ENCODE measurements at regions not wholly inside any gene's neighbourhood (a gene's known extent, or its start where the extent isn't known, plus 50 kb on each side); places are given as distances from the start of the nearest gene placed in this dataset.
"Not testable (repeated sequence)": the region's sequence is repeated elsewhere in the genome, so short reads cannot be mapped to it uniquely, and the experiment has no call there.

GRCh38 chr11:26839911-26840698 is 118.2 kb upstream of the SLC5A12 start:
- DNase-seq (ENCODE audit: low spot score): no peak

- DNase-seq (ENCODE audit: low spot score): no peak
Observed at GRCh38 chr11:26841818-26842473, 120.1 kb upstream of the SLC5A12 start.

- DNase-seq (ENCODE audit: low spot score): no peak
Observed at GRCh38 chr11:26842478-26843282, 120.8 kb upstream of the SLC5A12 start.

GRCh38 chr11:26843539-26843938 is 121.7 kb upstream of the SLC5A12 start:
- DNase-seq (ENCODE audit: low spot score): no peak

GRCh38 chr11:26844963-26845362 is 123.1 kb upstream of the SLC5A12 start:
- no peak for DNase-seq (ENCODE audit: low spot score)

- DNase-seq (ENCODE audit: low spot score): no peak
Observed at GRCh38 chr11:26846227-26846626, 124.4 kb upstream of the SLC5A12 start.

- DNase-seq (ENCODE audit: low spot score): no peak
Observed at GRCh38 chr11:26847459-26847858, 125.6 kb upstream of the SLC5A12 start.

GRCh38 chr11:26847977-26848376 is 126.1 kb upstream of the SLC5A12 start:
- DNase-seq (ENCODE audit: low spot score): no peak

GRCh38 chr11:26849036-26849435 is 127.2 kb upstream of the SLC5A12 start:
- no peak for DNase-seq (ENCODE audit: low spot score)

- DNase-seq (ENCODE audit: low spot score): no peak
Observed at GRCh38 chr11:26851291-26851690, 129.4 kb upstream of the SLC5A12 start.

- DNase-seq (ENCODE audit: low spot score): no peak
Observed at GRCh38 chr11:26851696-26852095, 129.8 kb upstream of the SLC5A12 start.

GRCh38 chr11:26858098-26858497 is 135.8 kb upstream of the FIBIN start:
- no peak for DNase-seq (ENCODE audit: low spot score)

- DNase-seq (ENCODE audit: low spot score): no peak
Observed at GRCh38 chr11:26859416-26859815, 134.5 kb upstream of the FIBIN start.

- no peak for DNase-seq (ENCODE audit: low spot score)
Observed at GRCh38 chr11:26860091-26860780, 133.7 kb upstream of the FIBIN start.

GRCh38 chr11:26860895-26861294 is 133.0 kb upstream of the FIBIN start:
- DNase-seq (ENCODE audit: low spot score): no peak

GRCh38 chr11:26862801-26863200 is 131.1 kb upstream of the FIBIN start:
- DNase-seq (ENCODE audit: low spot score): no peak

GRCh38 chr11:26865703-26866102 is 128.2 kb upstream of the FIBIN start:
- DNase-seq (ENCODE audit: low spot score): no peak

- no peak for DNase-seq (ENCODE audit: low spot score)
Observed at GRCh38 chr11:26867286-26867685, 126.6 kb upstream of the FIBIN start.

GRCh38 chr11:26878959-26879581 is 114.8 kb upstream of the FIBIN start:
- no peak for DNase-seq (ENCODE audit: low spot score)

- DNase-seq (ENCODE audit: low spot score): not testable (repeated sequence)
Observed at GRCh38 chr11:26882363-26882880, 111.5 kb upstream of the FIBIN start.

- DNase-seq (ENCODE audit: low spot score): no peak
Observed at GRCh38 chr11:26891501-26891900, 102.4 kb upstream of the FIBIN start.

GRCh38 chr11:26896719-26897118 is 97.2 kb upstream of the FIBIN start:
- DNase-seq (ENCODE audit: low spot score): no peak

All from hepatic stellate cell (primary cell).